KMS-11 (cell line): ENCODE measurements at regions not wholly inside any gene's neighbourhood (a gene's known extent, or its start where the extent isn't known, plus 50 kb on each side); places are given as distances from the start of the nearest gene placed in this dataset.
A peak's percentile ranks its signal among the peaks of the same experiment; 100 is the strongest.

Source experiments
- H2AFZ ChIP-seq: fragments of 200-600 bp; sonication (generic); 2 replicates; pipeline ENCODE4 v1.6.1; 2016; ENCODE audit warnings: antibody characterized with exemption, mixed run types, low read depth
- H3K27ac ChIP-seq: fragments of 200-600 bp; sonication (generic); 2 replicates; pipeline ENCODE4 v1.6.1; 2016; ENCODE audit warnings: mild to moderate bottlenecking, mixed run types
- H3K27me3 ChIP-seq: fragments of 200-600 bp; sonication (generic); 2 replicates; pipeline ENCODE4 v1.6.1; 2017; ENCODE audit warnings: mild to moderate bottlenecking, low read depth, mixed run types, moderate library complexity; ENCODE audit not compliant: insufficient read depth
- H3K36me3 ChIP-seq: fragments of 200-600 bp; sonication (generic); 2 replicates; pipeline ENCODE4 v1.6.1; 2017; ENCODE audit warnings: mild to moderate bottlenecking, mixed run types; ENCODE audit not compliant: insufficient read depth
- H3K4me1 ChIP-seq: fragments of 200-600 bp; sonication (generic); 2 replicates; pipeline ENCODE4 v1.6.1; 2016; ENCODE audit warnings: mild to moderate bottlenecking, low read depth, mixed run types; ENCODE audit not compliant: poor library complexity, severe bottlenecking
- H3K4me2 ChIP-seq: fragments of 200-600 bp; sonication (generic); 2 replicates; pipeline ENCODE4 v1.7.0; 2016; ENCODE audit warnings: mild to moderate bottlenecking, mixed run types
- H3K4me3 ChIP-seq: fragments of 200-600 bp; sonication (generic); IDR thresholded peaks from 2 replicates; pipeline ENCODE4 v1.6.1; 2017; ENCODE audit warnings: low read depth, low read length, mixed read lengths; ENCODE audit not compliant: insufficient read depth
- H3K79me2 ChIP-seq: fragments of 200-600 bp; sonication (generic); 2 replicates; pipeline ENCODE4 v1.6.1; 2016; ENCODE audit warnings: low read depth, mixed run types; ENCODE audit not compliant: insufficient read depth
- H3K9ac ChIP-seq: fragments of 200-600 bp; sonication (generic); 2 replicates; pipeline ENCODE4 v1.6.1; 2016; ENCODE audit warnings: mild to moderate bottlenecking, mixed run types
- H4K20me1 ChIP-seq: fragments of 200-600 bp; sonication (generic); 2 replicates; pipeline ENCODE4 v1.6.1; 2016; ENCODE audit warnings: mild to moderate bottlenecking, mixed run types; ENCODE audit not compliant: insufficient read depth
- CTCF ChIP-seq: fragments of 200-600 bp; sonication (generic); conservative IDR thresholded peaks from 2 replicates; pipeline ENCODE4 v1.6.1; 2017; ENCODE audit warnings: low read depth, mild to moderate bottlenecking, antibody characterized with exemption, low read length, moderate library complexity, mixed read lengths

- H3K79me2 ChIP-seq: no peaks in the 10 kb centered on the region
- no peaks in the 10 kb centered on the region for H3K4me1 ChIP-seq
- H3K9ac ChIP-seq: no peak overlapping the region
- H3K36me3 ChIP-seq: no peaks in the 10 kb centered on the region
- H3K27ac ChIP-seq: no peak overlapping the region
- no peaks in the 10 kb centered on the region for H3K27me3 ChIP-seq
- H4K20me1 ChIP-seq: no peaks in the 10 kb centered on the region
- no peak overlapping the region for H3K4me3 ChIP-seq
- TF ChIP-seq CTCF: peak; percentile 72
- H2AFZ ChIP-seq: no peak overlapping the region
- H3K4me2 ChIP-seq: no peak overlapping the region
Measured at GRCh38 chr4:54961357-54961975, 163.9 kb downstream of the KDR start.

GRCh38 chr4:54959651-54960116 is 165.7 kb downstream of the KDR start:
- Histone ChIP-seq H3K27me3 (no peaks in the 10 kb centered on the region), H3K36me3 (no peaks in the 10 kb centered on the region), H3K4me2 (no peak overlapping the region), H2AFZ (no peak overlapping the region), H3K79me2 (no peaks in the 10 kb centered on the region), H3K4me1 (no peaks in the 10 kb centered on the region), H4K20me1 (no peaks in the 10 kb centered on the region), H3K4me3 (no peak overlapping the region), H3K9ac (no peak overlapping the region), H3K27ac (no peak overlapping the region)
- TF ChIP-seq CTCF: no peak

GRCh38 chr4:54959131-54959530 is 166.3 kb downstream of the KDR start:
- Histone ChIP-seq H3K9ac (no peak overlapping the region), H3K4me3 (no peak overlapping the region), H3K27ac (no peak overlapping the region), H3K36me3 (no peaks in the 10 kb centered on the region), H4K20me1 (no peaks in the 10 kb centered on the region), H2AFZ (no peak overlapping the region), H3K27me3 (no peaks in the 10 kb centered on the region), H3K79me2 (no peaks in the 10 kb centered on the region), H3K4me1 (no peaks in the 10 kb centered on the region), H3K4me2 (no peak overlapping the region)
- TF ChIP-seq CTCF: no peak

- Histone ChIP-seq H3K79me2 (no peaks in the 10 kb centered on the region), H3K4me2 (no peak overlapping the region), H2AFZ (no peak overlapping the region), H4K20me1 (no peaks in the 10 kb centered on the region), H3K27ac (no peak overlapping the region), H3K4me1 (no peaks in the 10 kb centered on the region), H3K36me3 (no peaks in the 10 kb centered on the region), H3K9ac (no peak overlapping the region), H3K4me3 (no peak overlapping the region), H3K27me3 (no peaks in the 10 kb centered on the region)
- no peak for TF ChIP-seq CTCF
Measured at GRCh38 chr4:54958236-54958635, 167.2 kb downstream of the KDR start.
